MM.1S (cell line): ENCODE measurements at regions not wholly inside any gene's neighbourhood (a gene's known extent, or its start where the extent isn't known, plus 50 kb on each side); places are given as distances from the start of the nearest gene placed in this dataset.

Experiments used
- DNase-seq: peaks from one replicate; pipeline ENCODE4 v3.0.0-alpha.2; 2015
- H2AFZ ChIP-seq: fragments of 300-600 bp; sonication (generic); 2 replicates; pipeline ENCODE4 v1.6.0; 2016; ENCODE audit warnings: antibody characterized with exemption, low read length
- H3F3A ChIP-seq: fragments of 300-600 bp; sonication (generic); 2 replicates; pipeline ENCODE4 v1.6.1; 2016; ENCODE audit warnings: mild to moderate bottlenecking, antibody characterized with exemption, low read length, moderate library complexity, mixed read lengths; ENCODE audit not compliant: insufficient read depth
- H3K27ac ChIP-seq: fragments of 300-600 bp; sonication (generic); 2 replicates; pipeline ENCODE4 v1.5.1; 2016; ENCODE audit warnings: mild to moderate bottlenecking, low read length
- H3K27me3 ChIP-seq: fragments of 300-600 bp; sonication (generic); replicated peaks from 2 replicates; pipeline ENCODE4 v1.6.0; 2016; ENCODE audit warnings: low read length; ENCODE audit not compliant: insufficient read depth
- H3K36me3 ChIP-seq: fragments of 300-600 bp; sonication (generic); replicated peaks from 2 replicates; pipeline ENCODE4 v1.6.1; 2016; ENCODE audit warnings: mild to moderate bottlenecking, low read length, mixed read lengths; ENCODE audit not compliant: insufficient read depth
- H3K4me1 ChIP-seq: fragments of 300-600 bp; sonication (generic); 2 replicates; pipeline ENCODE4 v1.6.1; 2016; ENCODE audit warnings: low read length, mixed read lengths
- H3K4me2 ChIP-seq: fragments of 300-600 bp; sonication (generic); 2 replicates; pipeline ENCODE4 v1.6.0; 2016; ENCODE audit warnings: low read depth, low read length
- H3K4me3 ChIP-seq: fragments of 300-600 bp; sonication (generic); 2 replicates; pipeline ENCODE4 v1.5.1; 2016; ENCODE audit warnings: low read length, mixed read lengths
- H3K79me2 ChIP-seq: fragments of 300-600 bp; sonication (generic); 2 replicates; pipeline ENCODE4 v1.6.1; 2016; ENCODE audit warnings: mixed run types, low read length, mixed read lengths
- H3K9ac ChIP-seq: fragments of 300-600 bp; sonication (generic); 2 replicates; pipeline ENCODE4 v1.6.1; 2016; ENCODE audit warnings: low read length, mixed read lengths
- H3K9me2 ChIP-seq: fragments of 300-600 bp; sonication (generic); replicated peaks from 2 replicates; pipeline ENCODE4 v1.6.1; 2016; ENCODE audit warnings: mild to moderate bottlenecking, low read length, mixed read lengths; ENCODE audit not compliant: insufficient read depth
- H3K9me3 ChIP-seq: fragments of 300-600 bp; sonication (generic); replicated peaks from 2 replicates; pipeline ENCODE4 v1.6.1; 2016; ENCODE audit warnings: mild to moderate bottlenecking, low read length, mixed read lengths; ENCODE audit not compliant: insufficient read depth
- H4K20me1 ChIP-seq: fragments of 300-600 bp; sonication (generic); 2 replicates; pipeline ENCODE4 v1.6.1; 2016; ENCODE audit warnings: mild to moderate bottlenecking, low read length, moderate library complexity, mixed read lengths; ENCODE audit not compliant: insufficient read depth
- EZH2 ChIP-seq: fragments of 300-600 bp; sonication (generic); optimal IDR thresholded peaks from 2 replicates; pipeline ENCODE3; 2017; ENCODE audit warnings: low read depth, mild to moderate bottlenecking, antibody characterized with exemption, low read length, mixed read lengths
- EZH2phosphoT487 ChIP-seq: fragments of 300-600 bp; sonication (generic); IDR thresholded peaks from 2 replicates; pipeline ENCODE4 v1.6.1; 2018; ENCODE audit warnings: antibody characterized with exemption, low read length
- TF ChIP-seq, protein P1 (sequence below): fragments of 300-600 bp; sonication (generic); IDR thresholded peaks from 2 replicates; pipeline ENCODE4 v1.5.1; 2016; ENCODE audit warnings: antibody characterized with exemption, low read length, mixed read lengths

DNA sequence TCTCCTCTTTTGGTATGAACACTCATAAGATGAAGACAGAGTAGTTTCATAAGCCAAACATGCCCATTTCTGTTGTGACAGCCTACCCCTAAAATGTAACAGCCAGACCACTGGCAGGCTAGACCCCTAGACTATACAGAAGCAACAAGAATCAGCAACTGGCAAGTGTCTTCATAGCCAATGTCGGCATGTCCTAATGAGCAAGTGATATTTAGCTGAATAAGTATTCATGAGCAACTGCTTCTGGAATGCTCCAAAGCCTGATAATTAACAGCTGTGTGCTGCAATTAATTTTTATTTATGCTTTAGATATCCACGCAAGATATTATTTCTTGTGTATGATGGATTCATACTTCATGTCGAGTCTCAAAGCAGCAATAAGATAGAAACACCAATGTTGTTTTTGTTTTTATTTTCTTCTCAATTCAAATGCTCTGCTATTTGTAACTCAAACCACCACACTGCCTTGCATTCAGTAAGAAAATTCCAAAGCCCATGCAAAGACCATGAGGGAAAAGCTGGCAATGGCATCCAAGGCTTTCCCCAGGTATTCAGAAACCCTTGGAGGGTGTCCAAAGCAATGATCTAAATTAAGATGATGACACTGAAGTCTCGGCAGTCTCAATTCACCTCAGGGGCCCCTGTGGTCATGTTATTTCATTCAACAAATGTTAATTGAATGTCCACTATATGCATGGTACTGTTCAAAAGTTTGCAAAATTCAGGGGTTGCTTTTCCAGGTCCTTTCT is 167.7 kb upstream of the NECTIN3 start:
- no peaks in the 10 kb centered on the region for H3K9me2 ChIP-seq
- no peaks in the 10 kb centered on the region for H3F3A ChIP-seq
- no peak for DNase-seq
- H3K4me1 ChIP-seq = peaks cover 10% of the 10 kb centered on the region; the same call in 1 of the 2 replicates
- H3K9ac ChIP-seq = no peak overlapping the region
- TF ChIP-seq, protein P1, sequence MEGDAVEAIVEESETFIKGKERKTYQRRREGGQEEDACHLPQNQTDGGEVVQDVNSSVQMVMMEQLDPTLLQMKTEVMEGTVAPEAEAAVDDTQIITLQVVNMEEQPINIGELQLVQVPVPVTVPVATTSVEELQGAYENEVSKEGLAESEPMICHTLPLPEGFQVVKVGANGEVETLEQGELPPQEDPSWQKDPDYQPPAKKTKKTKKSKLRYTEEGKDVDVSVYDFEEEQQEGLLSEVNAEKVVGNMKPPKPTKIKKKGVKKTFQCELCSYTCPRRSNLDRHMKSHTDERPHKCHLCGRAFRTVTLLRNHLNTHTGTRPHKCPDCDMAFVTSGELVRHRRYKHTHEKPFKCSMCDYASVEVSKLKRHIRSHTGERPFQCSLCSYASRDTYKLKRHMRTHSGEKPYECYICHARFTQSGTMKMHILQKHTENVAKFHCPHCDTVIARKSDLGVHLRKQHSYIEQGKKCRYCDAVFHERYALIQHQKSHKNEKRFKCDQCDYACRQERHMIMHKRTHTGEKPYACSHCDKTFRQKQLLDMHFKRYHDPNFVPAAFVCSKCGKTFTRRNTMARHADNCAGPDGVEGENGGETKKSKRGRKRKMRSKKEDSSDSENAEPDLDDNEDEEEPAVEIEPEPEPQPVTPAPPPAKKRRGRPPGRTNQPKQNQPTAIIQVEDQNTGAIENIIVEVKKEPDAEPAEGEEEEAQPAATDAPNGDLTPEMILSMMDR = no peak
- no peaks in the 10 kb centered on the region for H3K9me3 ChIP-seq
- no peak overlapping the region for H3K4me2 ChIP-seq
- no peaks in the 10 kb centered on the region for H3K27me3 ChIP-seq
- H3K27ac ChIP-seq = no peak overlapping the region
- H3K36me3 ChIP-seq = no peaks in the 10 kb centered on the region
- no peak overlapping the region for H3K4me3 ChIP-seq
- H4K20me1 ChIP-seq = no peaks in the 10 kb centered on the region
- no peaks in the 10 kb centered on the region for H3K79me2 ChIP-seq
- no peak overlapping the region for H2AFZ ChIP-seq

DNA sequence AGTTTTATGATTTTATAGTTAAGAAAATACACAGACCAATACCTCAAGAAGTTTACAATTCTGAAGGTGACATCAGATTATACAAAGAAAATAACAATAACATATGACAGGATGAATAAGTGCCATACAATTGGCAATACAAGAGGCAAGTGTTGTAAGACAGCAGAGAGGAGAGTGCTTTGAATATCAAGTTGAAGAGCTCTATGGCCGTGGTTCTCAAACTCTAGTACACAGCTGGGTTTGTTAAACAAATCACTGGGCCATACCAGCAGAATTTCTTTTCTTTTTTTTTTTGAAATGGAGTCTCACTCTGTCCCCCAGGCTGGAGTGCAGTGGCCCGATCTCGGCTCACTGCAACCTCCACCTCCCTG is 167.1 kb upstream of the NECTIN3 start:
- no peak for DNase-seq
- H4K20me1 ChIP-seq = no peaks in the 10 kb centered on the region
- TF ChIP-seq EZH2phosphoT487 (no peak), EZH2 (no peak)
- TF ChIP-seq, protein P1 = no peak
- H3K9me3 ChIP-seq = no peaks in the 10 kb centered on the region
- no peak overlapping the region for H3K9ac ChIP-seq
- H3K4me1 ChIP-seq = peaks cover 10% of the 10 kb centered on the region; the same call in 1 of the 2 replicates
- H3K4me2 ChIP-seq = no peak overlapping the region
- H3K27ac ChIP-seq = no peak overlapping the region
- no peaks in the 10 kb centered on the region for H3K36me3 ChIP-seq
- H2AFZ ChIP-seq = no peak overlapping the region
- H3F3A ChIP-seq = no peaks in the 10 kb centered on the region
- no peaks in the 10 kb centered on the region for H3K27me3 ChIP-seq
- no peak overlapping the region for H3K4me3 ChIP-seq
- no peaks in the 10 kb centered on the region for H3K9me2 ChIP-seq
- H3K79me2 ChIP-seq = no peaks in the 10 kb centered on the region

DNA sequence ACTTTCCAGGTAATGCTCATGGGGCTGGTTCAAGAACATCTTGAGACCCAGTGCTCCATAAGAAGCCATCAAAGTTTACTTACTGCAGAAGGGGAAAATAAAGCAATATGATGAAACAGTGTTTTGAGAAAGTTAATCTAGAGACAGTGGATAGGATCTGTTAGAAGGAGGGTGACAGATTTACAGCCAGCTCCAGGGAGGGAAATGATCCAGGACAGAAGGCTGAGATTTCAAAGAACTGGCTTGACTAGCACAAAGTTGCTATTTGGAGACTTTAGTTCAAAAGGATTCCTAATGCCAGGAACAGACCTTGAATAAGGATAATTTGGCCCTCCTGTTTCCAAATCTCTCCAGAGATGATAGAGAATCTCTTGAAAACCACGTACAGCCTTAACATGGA is 166.5 kb upstream of the NECTIN3 start:
- Histone ChIP-seq H3F3A (no peaks in the 10 kb centered on the region), H3K27me3 (no peaks in the 10 kb centered on the region), H3K36me3 (no peaks in the 10 kb centered on the region), H4K20me1 (no peaks in the 10 kb centered on the region), H3K4me3 (no peak overlapping the region), H2AFZ (no peak overlapping the region), H3K4me2 (no peak overlapping the region), H3K9ac (no peak overlapping the region), H3K79me2 (no peaks in the 10 kb centered on the region), H3K9me2 (no peaks in the 10 kb centered on the region), H3K9me3 (no peaks in the 10 kb centered on the region), H3K27ac (no peak overlapping the region), H3K4me1 (peaks cover 10% of the 10 kb centered on the region; the same call in 1 of the 2 replicates)
- no peak for TF ChIP-seq EZH2phosphoT487
- TF ChIP-seq EZH2 = no peak
- TF ChIP-seq, protein P1 = no peak
- no peak for DNase-seq
